Coronary artery (tissue), 2 donors: ENCODE measurements at regions not wholly inside any gene's neighbourhood (a gene's known extent, or its start where the extent isn't known, plus 50 kb on each side); places are given as distances from the start of the nearest gene placed in this dataset.

ENCODE experiments used
- DNase-seq: peaks from one replicate; pipeline ENCODE4 v3.0.0-alpha.2; 2017; ENCODE audit warnings: low spot score
- H3K27ac ChIP-seq, 2 donors: fragments of 200-600 bp; sonication (generic); one replicate each; pipeline ENCODE4 v1.5.1; 2016 to 2019
- H3K4me3 ChIP-seq: fragments of 200-600 bp; sonication (generic); 2 replicates; pipeline ENCODE4 v1.5.1; 2016; ENCODE audit warnings: mild to moderate bottlenecking, moderate library complexity
- CTCF ChIP-seq: fragments of 200-600 bp; sonication (generic); IDR thresholded peaks from one replicate; pipeline ENCODE4 v1.5.1; 2019; ENCODE audit warnings: antibody characterized with exemption

GRCh38 chr11:96506041-96506440, 116.2 kb downstream of the JRKL start:
- no peak for TF ChIP-seq CTCF
- H3K4me3 ChIP-seq = no peak overlapping the region
- DNase-seq = no peak
- no peak overlapping the region for H3K27ac ChIP-seq

GRCh38 chr11:96506953-96507354, 117.1 kb downstream of the JRKL start:
- H3K4me3 ChIP-seq = no peak overlapping the region
- no peak for DNase-seq
- H3K27ac ChIP-seq = no peak overlapping the region
- TF ChIP-seq CTCF = no peak

GRCh38 chr11:96508861-96509260, 119.0 kb downstream of the JRKL start:
- no peak for TF ChIP-seq CTCF
- H3K4me3 ChIP-seq = no peak overlapping the region
- no peak for DNase-seq
- H3K27ac ChIP-seq = no peak overlapping the region

- TF ChIP-seq CTCF = no peak
- DNase-seq = no peak
- Histone ChIP-seq H3K27ac (no peak overlapping the region), H3K4me3 (no peak overlapping the region)
Observed at GRCh38 chr11:96520939-96521338, 131.1 kb downstream of the JRKL start.

- TF ChIP-seq CTCF = no peak
- no peak for DNase-seq
- H3K27ac ChIP-seq = no peak overlapping the region
- H3K4me3 ChIP-seq = no peak overlapping the region
Observed at GRCh38 chr11:96523656-96524055, 133.8 kb downstream of the JRKL start.

GRCh38 chr11:96524475-96524874, 134.7 kb downstream of the JRKL start:
- no peak for DNase-seq
- TF ChIP-seq CTCF = no peak
- H3K27ac ChIP-seq = no peak overlapping the region
- no peak overlapping the region for H3K4me3 ChIP-seq

- H3K27ac ChIP-seq = no peak overlapping the region
- H3K4me3 ChIP-seq = no peak overlapping the region
Observed at GRCh38 chr11:96530473-96530872, 140.7 kb downstream of the JRKL start.

More at GRCh38 chr11:96530473-96530872, 140.7 kb downstream of the JRKL start:
- no peak for TF ChIP-seq CTCF
- DNase-seq = no peak
